Bronchial epithelial cell (primary cell): ENCODE measurements at regions not wholly inside any gene's neighbourhood (a gene's known extent, or its start where the extent isn't known, plus 50 kb on each side); places are given as distances from the start of the nearest gene placed in this dataset.

Source experiments
- DNase-seq: peaks from one replicate; pipeline ENCODE4 v3.0.0-alpha.2; 2010; ENCODE audit warnings: low read depth
- FAIRE-seq: peaks from 2 replicates; lab custom pipeline; 2011; peaks lifted over from hg19 to GRCh38; lab: Jason Lieb, UNC
- H3K27me3 ChIP-seq: 2 replicates; pipeline ENCODE4 v1.5.1; 2011; ENCODE audit warnings: low read length; ENCODE audit not compliant: control insufficient read depth, insufficient read depth
- H3K36me3 ChIP-seq: 2 replicates; pipeline ENCODE4 v1.5.1; 2011; ENCODE audit warnings: low read length; ENCODE audit not compliant: control insufficient read depth, insufficient read depth
- H3K4me3 ChIP-seq: 2 replicates; pipeline ENCODE4 v1.5.1; 2011; ENCODE audit warnings: mild to moderate bottlenecking, low read depth, low read length, control low read depth
- CTCF ChIP-seq: IDR thresholded peaks from 2 replicates; pipeline ENCODE4 v1.5.1; 2011; ENCODE audit warnings: mild to moderate bottlenecking, moderate library complexity, low read length, control low read depth, inconsistent platforms; ENCODE audit not compliant: insufficient read depth, severe bottlenecking

GRCh38 chrX:94065091-94065490 is 391.1 kb downstream of the FAM133A start:
- TF ChIP-seq CTCF, result no peak
- H3K36me3 ChIP-seq, result no peaks in the 10 kb centered on the region
- H3K27me3 ChIP-seq, result no peaks in the 10 kb centered on the region
- FAIRE-seq (no peak), DNase-seq (no peak)
- H3K4me3 ChIP-seq, result no peak overlapping the region

- TF ChIP-seq CTCF, result no peak
- Histone ChIP-seq H3K36me3 (no peaks in the 10 kb centered on the region), H3K4me3 (no peak overlapping the region), H3K27me3 (no peaks in the 10 kb centered on the region)
- no peak for FAIRE-seq
- no peak for DNase-seq
Observed at GRCh38 chrX:94089149-94089548, 415.1 kb downstream of the FAM133A start.

GRCh38 chrX:94097868-94098267 is 423.9 kb downstream of the FAM133A start:
- no peaks in the 10 kb centered on the region for H3K27me3 ChIP-seq
- FAIRE-seq (no peak), DNase-seq (no peak)
- H3K36me3 ChIP-seq, result no peaks in the 10 kb centered on the region
- TF ChIP-seq CTCF, result no peak
- H3K4me3 ChIP-seq, result no peak overlapping the region

- no peaks in the 10 kb centered on the region for H3K36me3 ChIP-seq
- TF ChIP-seq CTCF, result no peak
- FAIRE-seq, result no peak
- no peaks in the 10 kb centered on the region for H3K27me3 ChIP-seq
- no peak overlapping the region for H3K4me3 ChIP-seq
- DNase-seq, result no peak
Observed at GRCh38 chrX:94107981-94108380, 434.0 kb downstream of the FAM133A start.

- FAIRE-seq (no peak), DNase-seq (no peak)
- no peaks in the 10 kb centered on the region for H3K36me3 ChIP-seq
- no peak overlapping the region for H3K4me3 ChIP-seq
- H3K27me3 ChIP-seq, result no peaks in the 10 kb centered on the region
- TF ChIP-seq CTCF, result no peak
Observed at GRCh38 chrX:94114362-94114761, 440.4 kb downstream of the FAM133A start.

- no peak for FAIRE-seq
- TF ChIP-seq CTCF, result no peak
- no peak for DNase-seq
- no peaks in the 10 kb centered on the region for H3K27me3 ChIP-seq
- H3K36me3 ChIP-seq, result no peaks in the 10 kb centered on the region
- no peak overlapping the region for H3K4me3 ChIP-seq
Observed at GRCh38 chrX:94121799-94122198, 447.8 kb downstream of the FAM133A start.
